ENCODE measurements at regions not wholly inside any gene's neighbourhood (a gene's known extent, or its start where the extent isn't known, plus 50 kb on each side); places are given as distances from the start of the nearest gene placed in this dataset.

GRCh38 chr12:90611048-90611447 is 343.9 kb downstream of the CCER1 start:
- TF ChIP-seq CTCF (IDR thresholded peaks at IDR 0.05) (no peak), POLR2A (IDR thresholded peaks at IDR 0.05) (no peak)
- DNase-seq (ENCODE audit: low spot score in 2 of 2) = no peak
- 57 to 60% methylated on average over 3 of the region's 3 CpGs for WGBS, 2 donors
- intact Hi-C loops (cut with DNase I; ENCODE audit: low total_unique reads) = no loop called here
- H3K4me3 ChIP-seq (ENCODE audit: low read depth, poor library complexity, severe bottlenecking) = no peak overlapping the region

- DNase-seq (ENCODE audit: low spot score in 2 of 2) = no peak
- no peak overlapping the region for H3K4me3 ChIP-seq (ENCODE audit: low read depth, poor library complexity, severe bottlenecking)
- WGBS, 2 donors = 81 to 86% methylated on average over 2 of the region's 2 CpGs
- intact Hi-C loops (cut with DNase I; ENCODE audit: low total_unique reads) = no loop called here
- TF ChIP-seq POLR2A (IDR thresholded peaks at IDR 0.05) = no peak
- no peak for TF ChIP-seq CTCF (IDR thresholded peaks at IDR 0.05)
These were observed 361.2 kb downstream of the CCER1 start for GRCh38 chr12:90593596-90594295.

- intact Hi-C loops (cut with DNase I; ENCODE audit: low total_unique reads) = no loop called here
- no peak for DNase-seq (ENCODE audit: low spot score in 2 of 2)
- 55 to 75% methylated on average over 1 of the region's 1 CpG for WGBS, 2 donors
- no peak overlapping the region for H3K4me3 ChIP-seq (ENCODE audit: low read depth, poor library complexity, severe bottlenecking)
- TF ChIP-seq CTCF (IDR thresholded peaks at IDR 0.05) = no peak
- TF ChIP-seq POLR2A (IDR thresholded peaks at IDR 0.05) = no peak
These were observed 365.0 kb downstream of the CCER1 start for GRCh38 chr12:90589956-90590355.

- intact Hi-C loops (cut with DNase I; ENCODE audit: low total_unique reads) = no loop called here
- DNase-seq (ENCODE audit: low spot score in 2 of 2) = no peak
- WGBS, 2 donors = 62 to 69% methylated on average over 3 of the region's 3 CpGs
- H3K4me3 ChIP-seq (ENCODE audit: low read depth, poor library complexity, severe bottlenecking) = no peak overlapping the region
- TF ChIP-seq POLR2A (IDR thresholded peaks at IDR 0.05) = no peak
- TF ChIP-seq CTCF (IDR thresholded peaks at IDR 0.05) = no peak
These were observed 369.2 kb downstream of the CCER1 start for GRCh38 chr12:90585640-90586304.

GRCh38 chr12:90576707-90577106 is 378.3 kb downstream of the CCER1 start:
- H3K4me3 ChIP-seq (ENCODE audit: low read depth, poor library complexity, severe bottlenecking) = no peak overlapping the region
- no peak for TF ChIP-seq POLR2A (IDR thresholded peaks at IDR 0.05)
- no peak for TF ChIP-seq CTCF (IDR thresholded peaks at IDR 0.05)
- DNase-seq (ENCODE audit: low spot score in 2 of 2) = no peak
- intact Hi-C loops (cut with DNase I; ENCODE audit: low total_unique reads) = no loop called here
